Activated CD4-positive, alpha-beta T cell treated with anti-CD3 and anti-CD28 coated beads for 24 hours (primary cell): ENCODE measurements at regions not wholly inside any gene's neighbourhood (a gene's known extent, or its start where the extent isn't known, plus 50 kb on each side); places are given as distances from the start of the nearest gene placed in this dataset.

Experiments
- DNase-seq, 2 donors: peaks; one replicate each; pipeline ENCODE4 v3.0.0-alpha.2; 2020; ENCODE audit warnings: low read depth in 2 of 2

DNA sequence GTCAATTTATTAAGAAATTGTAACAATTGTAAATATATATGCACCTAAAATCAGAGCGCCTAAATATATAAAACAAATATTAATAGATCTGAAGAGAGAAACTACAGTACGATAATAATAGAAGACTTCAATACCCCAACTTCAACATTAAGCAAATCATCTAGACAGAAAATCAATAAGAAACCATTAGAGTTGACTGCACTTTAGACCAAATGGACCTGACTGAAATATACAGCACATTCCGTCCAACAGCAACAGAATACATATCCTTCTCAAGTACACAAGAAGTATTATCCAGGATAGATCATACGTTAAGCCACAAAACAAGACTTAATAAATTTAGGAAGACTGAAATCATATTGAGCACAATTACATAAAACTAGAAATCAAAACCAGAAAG is 208.7 kb downstream of the MED10 start:
- DNase-seq, result no peak

GRCh38 chr5:6166698-6167394 is 211.5 kb downstream of the MED10 start:
- DNase-seq, result no peak

GRCh38 chr5:6163913-6164312 is 214.4 kb downstream of the MED10 start:
- no peak for DNase-seq

GRCh38 chr5:6162175-6162574 is 216.2 kb downstream of the MED10 start:
- DNase-seq, result no peak

GRCh38 chr5:6161257-6161656 is 217.1 kb downstream of the MED10 start:
- DNase-seq, result no peak

GRCh38 chr5:6159832-6160430 is 218.4 kb downstream of the MED10 start:
- DNase-seq, result no peak

- no peak for DNase-seq
Observed at GRCh38 chr5:6158974-6159831, 219.1 kb downstream of the MED10 start.

GRCh38 chr5:6154216-6154615 is 224.1 kb downstream of the MED10 start:
- no peak for DNase-seq

DNA sequence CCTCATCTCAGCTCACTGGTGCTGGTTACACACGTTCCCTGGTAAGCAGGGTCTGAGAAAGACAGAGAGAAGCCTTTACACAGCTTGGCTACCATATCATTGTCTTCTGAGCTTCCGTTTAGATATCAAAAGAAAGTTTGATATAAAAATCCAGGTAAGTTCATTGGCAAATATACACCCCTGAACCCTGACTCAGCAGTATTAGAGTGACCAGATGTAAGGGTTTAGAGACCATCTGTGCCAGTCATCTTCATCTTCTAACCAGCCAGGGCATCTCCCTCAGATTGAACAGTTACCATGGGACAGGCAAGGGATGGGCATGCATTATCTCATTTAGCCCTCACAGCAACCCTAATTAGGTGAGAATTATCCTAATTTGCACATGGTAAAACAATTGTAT is 232.1 kb downstream of the MED10 start:
- no peak for DNase-seq

DNA sequence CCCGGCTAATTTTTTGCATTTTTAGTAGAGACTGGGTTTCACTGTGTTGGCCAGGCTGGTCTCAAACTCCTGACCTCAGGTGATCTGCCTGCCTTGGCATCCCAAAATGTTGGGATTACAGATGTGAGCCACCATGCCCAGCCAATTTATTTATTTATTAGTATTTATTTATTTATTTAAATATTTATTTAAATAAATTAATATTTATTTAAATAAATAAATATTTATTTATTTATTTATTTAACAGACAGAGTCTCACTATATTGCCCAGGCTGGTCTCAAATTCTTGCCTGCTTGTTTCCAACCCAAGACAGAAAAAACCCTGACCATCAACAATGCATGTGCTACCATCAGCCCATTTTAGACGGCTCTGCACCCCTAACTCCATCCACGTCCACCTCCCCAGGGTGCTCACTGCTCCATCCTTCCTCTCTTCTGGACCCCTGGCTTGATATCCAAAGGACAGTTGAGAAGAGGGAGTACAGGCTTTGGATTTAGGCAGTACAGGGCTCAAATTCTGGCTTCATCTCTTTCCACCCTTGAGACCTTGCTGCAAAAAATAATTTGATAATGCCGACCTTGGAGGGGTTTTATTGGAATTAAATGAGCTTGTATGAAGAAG is 232.6 kb downstream of the MED10 start:
- no peak for DNase-seq

DNA sequence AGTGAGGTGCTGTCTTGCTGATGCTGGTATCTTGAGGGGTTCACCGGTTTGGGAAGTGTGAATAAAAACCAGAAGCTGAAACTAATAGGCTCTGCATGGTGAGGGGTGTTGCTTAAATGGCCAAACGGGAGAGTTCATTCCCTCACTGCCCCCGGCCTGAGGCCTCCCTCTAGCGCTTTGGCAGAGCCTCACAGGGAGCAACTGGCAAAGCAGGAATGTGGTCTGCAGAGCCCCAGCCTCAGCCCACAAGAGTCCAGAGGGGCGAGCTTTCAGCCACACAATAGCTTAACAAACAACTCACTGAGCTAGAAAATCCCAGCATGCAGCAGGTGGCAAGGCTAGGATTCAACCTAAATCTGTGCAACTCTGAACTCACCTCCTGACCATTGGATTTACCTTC is 234.8 kb downstream of the MED10 start:
- DNase-seq, result no peak

- DNase-seq, result no peak
Observed at GRCh38 chr5:6142353-6142752, 236.0 kb downstream of the MED10 start.

GRCh38 chr5:6140219-6140618 is 238.1 kb downstream of the MED10 start:
- DNase-seq, result no peak

- no peak for DNase-seq
Observed at GRCh38 chr5:6135977-6136376, 242.4 kb downstream of the MED10 start.

DNA sequence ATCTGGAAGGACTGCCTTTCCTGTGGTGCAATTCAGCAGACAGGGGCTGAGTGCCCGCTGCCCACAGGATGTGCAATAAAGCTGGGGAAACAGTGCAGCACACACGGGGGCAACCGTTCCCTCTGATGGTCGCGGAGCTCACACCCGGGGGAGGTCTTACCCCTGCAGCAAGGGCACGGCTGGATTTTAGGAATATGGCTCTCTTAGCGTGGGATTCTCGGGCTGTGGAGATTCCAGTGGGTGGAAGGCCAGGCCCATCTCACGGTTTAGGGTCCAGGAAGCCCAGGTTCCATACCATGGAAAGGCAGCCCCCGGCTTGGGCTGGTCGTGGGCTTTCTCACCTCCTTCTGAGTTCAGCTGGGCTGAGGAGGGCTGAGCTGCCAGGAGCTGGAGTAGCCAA is 244.1 kb downstream of the MED10 start:
- no peak for DNase-seq

DNA sequence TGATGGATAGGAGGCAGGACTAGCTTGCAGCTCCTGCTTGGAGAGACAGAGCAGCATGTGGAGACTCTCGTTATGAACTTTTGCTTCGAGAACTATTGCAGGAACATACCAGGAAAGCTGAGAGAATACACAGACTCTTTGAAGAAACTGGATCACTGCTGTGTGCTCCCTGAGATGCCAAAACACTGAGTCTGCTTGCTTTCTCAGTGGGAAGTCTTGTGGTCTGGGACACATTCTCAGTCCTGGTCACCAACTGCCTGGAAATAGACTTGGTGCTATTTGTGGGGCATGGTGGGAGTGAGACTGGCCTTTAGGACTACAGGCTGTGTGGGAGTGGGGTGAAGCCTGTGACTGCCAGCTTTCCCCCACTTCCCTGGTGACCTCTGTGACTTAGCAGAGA is 252.6 kb downstream of the MED10 start:
- no peak for DNase-seq

DNA sequence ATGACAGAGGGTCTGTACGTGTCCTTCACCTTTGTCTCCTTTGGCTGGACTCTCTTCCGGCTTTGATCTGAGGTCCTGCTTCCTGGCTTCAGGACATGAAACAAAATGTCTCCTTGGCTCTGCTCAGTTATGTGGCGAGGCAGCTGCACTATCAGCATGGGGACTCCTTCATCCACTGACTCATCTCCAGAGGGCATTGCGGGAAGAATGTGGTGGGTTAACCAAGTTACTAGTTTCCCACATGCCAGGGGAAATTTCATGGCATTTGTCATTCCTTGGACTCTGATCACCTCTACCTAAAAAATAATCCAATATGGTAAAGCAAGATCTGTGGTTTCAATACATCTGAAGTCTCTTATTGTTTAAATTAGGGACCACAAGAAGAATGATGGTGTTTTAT is 259.7 kb downstream of the MED10 start:
- no peak for DNase-seq

DNA sequence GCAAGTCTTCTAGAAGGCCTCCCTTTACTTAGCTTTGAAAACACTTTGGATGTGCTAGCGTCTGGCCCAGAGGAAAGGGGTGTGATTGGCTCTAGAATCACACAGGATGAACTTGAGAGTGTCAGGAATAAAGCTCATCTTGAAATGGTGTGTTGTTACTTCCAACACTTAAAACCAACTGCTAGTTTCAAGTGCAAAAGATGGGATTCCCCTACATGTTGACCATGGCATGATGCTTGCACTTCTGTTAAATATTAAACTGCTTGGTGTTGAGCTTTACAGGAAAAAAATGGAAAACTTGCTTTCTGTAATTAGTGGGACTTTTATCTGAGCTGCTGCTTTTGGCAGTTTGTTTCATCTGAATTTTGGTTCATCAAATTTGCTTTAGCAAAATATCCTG is 261.1 kb downstream of the MED10 start:
- no peak for DNase-seq

GRCh38 chr5:6115852-6116251 is 262.5 kb downstream of the MED10 start:
- no peak for DNase-seq

GRCh38 chr5:6112538-6112937 is 265.8 kb downstream of the MED10 start:
- no peak for DNase-seq

- no peak for DNase-seq
Observed at GRCh38 chr5:6112125-6112524, 266.2 kb downstream of the MED10 start.

DNA sequence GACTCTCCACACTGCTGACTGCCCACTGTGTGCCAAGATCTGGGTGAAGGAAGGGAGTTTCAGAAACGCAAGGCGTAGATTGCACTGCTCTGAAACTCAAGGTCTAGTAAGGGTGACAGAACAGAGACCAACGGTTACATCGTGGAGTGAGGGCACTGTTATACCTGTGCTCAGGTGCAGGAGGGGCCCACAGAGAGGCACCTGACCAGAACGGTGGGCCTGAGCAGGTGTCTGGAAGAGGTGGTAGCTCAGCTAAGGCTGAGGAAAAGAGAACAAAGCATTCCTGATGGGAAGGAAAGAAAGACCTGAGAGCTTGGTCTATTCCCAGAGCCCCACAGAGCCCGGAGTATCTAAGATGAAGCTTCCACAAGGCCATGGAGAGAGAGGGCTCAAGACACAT is 267.2 kb downstream of the MED10 start:
- DNase-seq, result no peak
